HG03139 (cell line): ENCODE measurements at regions not wholly inside any gene's neighbourhood (a gene's known extent, or its start where the extent isn't known, plus 50 kb on each side); places are given as distances from the start of the nearest gene placed in this dataset.

Source experiments
- ATAC-seq: cut with Tn5 transposase; IDR thresholded peaks from one replicate; pipeline ENCODE4 v1.9.1; 2021; ENCODE audit not compliant: unreplicated experiment

GRCh38 chr16:87075319-87075860 lies 241.8 kb downstream of the C16orf95 start:
- no peak for ATAC-seq

DNA sequence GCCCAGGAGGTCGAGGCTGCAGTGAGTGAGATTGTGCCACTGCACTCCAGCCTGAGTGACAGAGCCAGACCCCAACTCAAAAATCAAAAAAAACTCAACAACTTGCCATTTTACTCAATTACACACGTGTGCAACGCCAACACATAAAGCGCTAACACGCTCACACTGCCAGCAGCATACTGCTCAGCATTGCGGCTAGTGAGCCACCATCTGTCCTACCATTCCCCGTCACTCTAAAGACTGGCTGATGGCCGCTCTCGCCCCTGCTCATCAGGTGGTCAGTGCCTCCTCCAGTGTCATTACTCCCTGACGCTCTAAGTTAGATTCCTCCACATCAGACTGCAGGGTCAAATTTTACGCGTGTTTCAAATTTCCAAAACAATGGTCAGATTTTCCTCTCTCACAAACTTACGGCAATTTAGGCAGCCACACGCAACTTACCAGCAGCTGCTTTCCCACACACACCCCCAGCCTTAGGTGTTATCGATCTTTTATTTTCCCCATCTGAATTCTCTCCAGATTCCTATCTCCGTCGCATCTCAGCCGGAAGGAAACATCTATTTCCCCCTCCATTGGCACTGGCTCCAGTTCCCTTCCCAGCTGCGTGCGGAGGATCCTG lies 240.8 kb downstream of the C16orf95 start:
- ATAC-seq: no peak

- ATAC-seq: no peak
These were observed 240.0 kb downstream of the C16orf95 start for GRCh38 chr16:87076950-87077749.

- ATAC-seq: no peak
These were observed 239.5 kb downstream of the C16orf95 start for GRCh38 chr16:87077750-87078127.

- no peak for ATAC-seq
These were observed 236.5 kb downstream of the C16orf95 start for GRCh38 chr16:87080571-87081167.

- no peak for ATAC-seq
These were observed 231.8 kb downstream of the C16orf95 start for GRCh38 chr16:87085441-87085840.

DNA sequence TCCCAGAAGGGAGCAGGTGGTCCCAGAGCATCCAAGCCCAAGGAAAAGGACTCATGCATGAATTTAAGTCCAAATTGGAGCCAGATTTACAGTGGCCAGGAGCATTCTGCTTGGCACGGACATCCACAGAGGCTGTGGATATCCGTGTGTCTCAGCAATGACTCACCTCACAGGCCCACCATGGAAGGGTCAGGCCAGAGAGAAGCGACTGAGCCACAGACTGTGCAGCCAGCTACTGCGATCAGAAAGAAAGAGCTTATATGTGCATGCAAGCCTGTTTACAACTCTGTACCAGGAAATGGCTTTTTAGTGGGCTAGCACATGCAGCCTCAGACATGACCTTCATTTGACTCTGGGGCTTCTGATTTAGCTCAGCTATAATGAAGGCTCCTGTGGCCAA lies 231.0 kb downstream of the C16orf95 start:
- no peak for ATAC-seq

DNA sequence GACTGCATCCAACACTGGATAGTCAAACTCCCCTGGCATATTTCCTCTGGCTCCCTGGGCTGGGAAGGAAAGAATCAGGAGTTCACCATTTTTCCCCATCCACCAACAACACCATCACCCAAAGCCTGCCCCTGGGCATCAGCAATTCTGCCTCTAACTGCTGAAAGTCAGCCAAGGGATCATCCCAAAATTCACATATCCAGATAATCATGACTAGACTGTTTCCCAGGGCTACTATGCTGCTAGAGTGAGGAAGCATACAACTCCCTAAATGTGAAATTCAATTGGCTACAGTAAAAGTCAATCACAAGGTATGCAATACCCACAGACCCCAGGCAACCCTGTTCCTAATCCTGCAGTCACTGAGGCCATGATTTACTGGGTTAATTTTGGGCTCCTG lies 230.6 kb downstream of the C16orf95 start:
- ATAC-seq: no peak

- no peak for ATAC-seq
These were observed 224.2 kb downstream of the C16orf95 start for GRCh38 chr16:87092958-87093357.

- ATAC-seq: no peak
These were observed 223.2 kb downstream of the C16orf95 start for GRCh38 chr16:87093804-87094555.

GRCh38 chr16:87094556-87094865 lies 222.7 kb downstream of the C16orf95 start:
- no peak for ATAC-seq

GRCh38 chr16:87095271-87095670 lies 221.9 kb downstream of the C16orf95 start:
- ATAC-seq: no peak

GRCh38 chr16:87096746-87097333 lies 220.4 kb downstream of the C16orf95 start:
- ATAC-seq: no peak

GRCh38 chr16:87098361-87098760 lies 218.8 kb downstream of the C16orf95 start:
- no peak for ATAC-seq

DNA sequence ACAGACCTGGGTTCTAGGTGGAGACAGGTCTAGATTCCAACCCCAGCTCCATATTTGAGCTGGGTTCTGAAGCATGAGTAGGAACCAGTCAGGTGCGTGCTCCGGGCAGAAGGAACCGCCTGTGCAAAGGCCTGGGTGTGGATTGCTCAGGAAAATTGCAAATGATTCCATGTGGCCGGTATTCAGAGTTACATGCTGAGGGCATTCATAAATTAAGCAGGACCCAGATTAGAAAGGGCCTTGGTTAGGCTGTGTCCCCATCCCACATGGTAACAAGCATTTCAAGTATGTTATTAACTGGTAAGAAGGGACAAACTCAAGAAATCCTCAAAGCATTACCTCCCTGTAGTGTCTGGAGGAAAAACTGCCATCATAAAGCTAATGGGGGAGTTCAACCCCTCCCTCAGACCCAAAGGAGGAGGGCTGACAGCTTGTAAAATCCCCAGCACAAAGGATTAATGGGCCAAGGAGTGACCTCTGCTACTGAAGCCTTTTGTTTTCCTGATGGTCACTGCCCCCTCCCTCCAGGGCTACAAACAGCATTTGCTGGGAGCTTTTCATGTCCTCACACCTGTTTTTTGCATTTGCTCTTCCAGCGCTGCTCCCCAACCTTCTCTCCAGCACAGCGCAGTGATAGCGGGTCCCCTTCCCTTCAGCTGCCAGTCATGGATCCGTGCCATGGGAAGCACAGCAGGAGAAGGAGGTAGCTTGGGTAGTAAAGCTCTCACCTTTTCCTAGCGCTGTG lies 218.0 kb downstream of the C16orf95 start:
- ATAC-seq: no peak

GRCh38 chr16:87100306-87101058 lies 216.7 kb downstream of the C16orf95 start:
- ATAC-seq: no peak

DNA sequence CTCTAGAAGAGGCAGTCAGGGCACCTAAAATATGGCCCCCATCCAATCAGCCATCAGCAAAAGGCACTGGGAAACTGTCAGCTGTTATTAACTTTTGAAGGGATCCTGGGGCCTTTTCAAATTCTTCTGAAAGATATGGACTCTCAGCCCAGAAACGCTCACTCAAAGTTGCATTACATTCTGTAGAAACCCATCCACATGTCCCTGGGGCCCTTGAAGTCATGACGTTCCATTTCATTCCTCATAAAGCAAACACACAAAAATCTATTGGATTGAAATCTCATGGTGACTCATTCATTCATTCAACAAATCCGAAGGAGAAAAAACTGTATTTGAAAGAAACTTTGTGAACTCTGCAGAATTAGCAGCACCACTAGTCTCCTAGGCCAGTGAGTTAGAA lies 215.3 kb downstream of the C16orf95 start:
- no peak for ATAC-seq

GRCh38 chr16:87107201-87107600 lies 210.0 kb downstream of the C16orf95 start:
- no peak for ATAC-seq

DNA sequence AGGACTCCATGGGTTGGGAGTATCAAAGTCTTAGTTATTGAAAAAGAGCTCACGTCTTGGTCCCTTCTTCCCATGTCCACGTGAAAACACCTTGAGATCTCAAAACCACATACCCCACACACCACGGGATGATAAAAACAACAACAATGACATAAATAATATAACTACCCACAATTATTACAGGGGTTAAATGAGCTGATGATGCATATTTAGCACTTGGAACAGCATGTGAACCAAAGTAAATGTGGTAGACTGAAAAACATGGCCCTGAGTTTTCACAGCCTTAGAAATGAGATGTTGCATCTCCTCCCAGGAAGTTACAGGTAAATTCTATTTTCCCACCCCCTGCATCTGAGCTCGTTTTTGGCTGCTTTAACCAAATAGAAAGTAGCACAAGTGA lies 208.9 kb downstream of the C16orf95 start:
- ATAC-seq: no peak

- ATAC-seq: no peak
These were observed 208.3 kb downstream of the C16orf95 start for GRCh38 chr16:87108941-87109340.
